WTC11 (cell line): ENCODE measurements at regions not wholly inside any gene's neighbourhood (a gene's known extent, or its start where the extent isn't known, plus 50 kb on each side); places are given as distances from the start of the nearest gene placed in this dataset.

Experiments
- AFF4 ChIP-seq: sonication (generic); formaldehyde crosslinking; IDR thresholded peaks from 2 replicates; pipeline ENCODE4 v1.8.1; 2023; ENCODE audit warnings: mild to moderate bottlenecking, missing genetic modification reagents, borderline replicate concordance
- CREB1 ChIP-seq: sonication (generic); formaldehyde crosslinking; IDR thresholded peaks from 2 replicates; pipeline ENCODE4 v1.8.0; 2023; ENCODE audit warnings: mild to moderate bottlenecking, missing genetic modification reagents
- ESRRA ChIP-seq: sonication (generic); formaldehyde crosslinking; IDR thresholded peaks from 2 replicates; pipeline ENCODE4 v1.8.1; 2022; ENCODE audit warnings: mild to moderate bottlenecking, missing genetic modification reagents, borderline replicate concordance
- FOXJ3 ChIP-seq: sonication (generic); formaldehyde crosslinking; IDR thresholded peaks from 2 replicates; pipeline ENCODE4 v1.9.0; 2021; ENCODE audit warnings: missing genetic modification reagents, mild to moderate bottlenecking, borderline replicate concordance
- GABPB1 ChIP-seq: sonication (generic); formaldehyde crosslinking; IDR thresholded peaks from 2 replicates; pipeline ENCODE4 v1.8.1; 2023; ENCODE audit warnings: mild to moderate bottlenecking, missing genetic modification reagents
- MAX ChIP-seq: sonication (generic); formaldehyde crosslinking; IDR thresholded peaks from 2 replicates; pipeline ENCODE4 v1.8.0; 2022; ENCODE audit warnings: mild to moderate bottlenecking, missing genetic modification reagents
- ZBTB43 ChIP-seq: sonication (generic); formaldehyde crosslinking; IDR thresholded peaks from 2 replicates; pipeline ENCODE4 v1.8.1; 2023; ENCODE audit warnings: mild to moderate bottlenecking, missing genetic modification reagents
- ZNF396 ChIP-seq: fragments of 250-450 bp; sonication (Bioruptor Pico); IDR thresholded peaks from 2 replicates; pipeline ENCODE4 v1.8.0; 2021; ENCODE audit warnings: mild to moderate bottlenecking, moderate library complexity, borderline replicate concordance
- TF ChIP-seq, protein P1 (sequence below): fragments of 200-600 bp; IDR thresholded peaks from 2 replicates; pipeline ENCODE4 v1.8.0; 2022; ENCODE audit warnings: antibody characterized with exemption
- TF ChIP-seq, protein P2 (sequence below): sonication (generic); formaldehyde crosslinking; IDR thresholded peaks from 2 replicates; pipeline ENCODE4 v1.8.0; 2022; ENCODE audit warnings: mild to moderate bottlenecking, missing genetic modification reagents

DNA sequence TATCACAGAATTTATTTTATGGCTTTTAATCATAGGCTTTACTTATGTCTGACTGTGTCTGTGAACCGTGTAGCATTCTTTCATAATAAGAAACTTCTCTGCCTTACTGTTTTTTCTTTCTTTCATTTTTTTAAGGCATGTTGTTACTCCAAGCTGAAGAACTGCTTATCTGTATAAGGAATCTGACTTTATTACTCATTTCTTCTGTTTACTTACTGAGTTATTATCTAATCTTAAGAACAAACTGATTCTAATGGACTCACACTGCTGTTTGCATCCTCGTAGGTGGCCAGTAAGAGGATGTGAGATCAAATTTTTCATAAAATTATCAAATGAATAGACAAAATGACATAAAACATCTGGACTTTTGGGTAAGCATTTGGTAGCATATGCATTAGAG is 54.7 kb upstream of the DNAJC1 start:
- TF ChIP-seq AFF4 (CRISPR knock-in tag), result no peak
- TF ChIP-seq, protein P1, sequence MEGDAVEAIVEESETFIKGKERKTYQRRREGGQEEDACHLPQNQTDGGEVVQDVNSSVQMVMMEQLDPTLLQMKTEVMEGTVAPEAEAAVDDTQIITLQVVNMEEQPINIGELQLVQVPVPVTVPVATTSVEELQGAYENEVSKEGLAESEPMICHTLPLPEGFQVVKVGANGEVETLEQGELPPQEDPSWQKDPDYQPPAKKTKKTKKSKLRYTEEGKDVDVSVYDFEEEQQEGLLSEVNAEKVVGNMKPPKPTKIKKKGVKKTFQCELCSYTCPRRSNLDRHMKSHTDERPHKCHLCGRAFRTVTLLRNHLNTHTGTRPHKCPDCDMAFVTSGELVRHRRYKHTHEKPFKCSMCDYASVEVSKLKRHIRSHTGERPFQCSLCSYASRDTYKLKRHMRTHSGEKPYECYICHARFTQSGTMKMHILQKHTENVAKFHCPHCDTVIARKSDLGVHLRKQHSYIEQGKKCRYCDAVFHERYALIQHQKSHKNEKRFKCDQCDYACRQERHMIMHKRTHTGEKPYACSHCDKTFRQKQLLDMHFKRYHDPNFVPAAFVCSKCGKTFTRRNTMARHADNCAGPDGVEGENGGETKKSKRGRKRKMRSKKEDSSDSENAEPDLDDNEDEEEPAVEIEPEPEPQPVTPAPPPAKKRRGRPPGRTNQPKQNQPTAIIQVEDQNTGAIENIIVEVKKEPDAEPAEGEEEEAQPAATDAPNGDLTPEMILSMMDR, result no peak
- no peak for TF ChIP-seq CREB1 (CRISPR knock-in tag)
- TF ChIP-seq GABPB1, result no peak
- no peak for TF ChIP-seq ZNF396
- no peak for TF ChIP-seq FOXJ3 (CRISPR knock-in tag)
- TF ChIP-seq ESRRA (CRISPR knock-in tag), result no peak
- no peak for TF ChIP-seq MAX
- no peak for TF ChIP-seq ZBTB43
- TF ChIP-seq, protein P2, sequence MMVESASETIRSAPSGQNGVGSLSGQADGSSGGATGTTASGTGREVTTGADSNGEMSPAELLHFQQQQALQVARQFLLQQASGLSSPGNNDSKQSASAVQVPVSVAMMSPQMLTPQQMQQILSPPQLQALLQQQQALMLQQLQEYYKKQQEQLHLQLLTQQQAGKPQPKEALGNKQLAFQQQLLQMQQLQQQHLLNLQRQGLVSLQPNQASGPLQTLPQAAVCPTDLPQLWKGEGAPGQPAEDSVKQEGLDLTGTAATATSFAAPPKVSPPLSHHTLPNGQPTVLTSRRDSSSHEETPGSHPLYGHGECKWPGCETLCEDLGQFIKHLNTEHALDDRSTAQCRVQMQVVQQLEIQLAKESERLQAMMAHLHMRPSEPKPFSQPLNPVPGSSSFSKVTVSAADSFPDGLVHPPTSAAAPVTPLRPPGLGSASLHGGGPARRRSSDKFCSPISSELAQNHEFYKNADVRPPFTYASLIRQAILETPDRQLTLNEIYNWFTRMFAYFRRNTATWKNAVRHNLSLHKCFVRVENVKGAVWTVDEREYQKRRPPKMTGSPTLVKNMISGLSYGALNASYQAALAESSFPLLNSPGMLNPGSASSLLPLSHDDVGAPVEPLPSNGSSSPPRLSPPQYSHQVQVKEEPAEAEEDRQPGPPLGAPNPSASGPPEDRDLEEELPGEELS (CRISPR knock-in tag), result no peak
